Endothelial cell of umbilical vein (primary cell): ENCODE measurements at regions not wholly inside any gene's neighbourhood (a gene's known extent, or its start where the extent isn't known, plus 50 kb on each side); places are given as distances from the start of the nearest gene placed in this dataset.

ENCODE experiments used
- BruUV-seq: library from RNA; stranded (reverse); fragments of 400-500 nt; replicated peaks from 2 replicates; lab custom pipeline; 2021; lab: Mats Ljungman, UMichigan
- CTCF ChIA-PET: fragments of 300-600, 350-600 bp; sonication (Branson Sonifier 250); formaldehyde crosslinking; loops from one replicate; lab custom pipeline; 2021; ENCODE audit warnings: antibody characterized with exemption, inconsistent platforms; lab: Charles Lee
- POLR2A ChIA-PET: fragments of 300-600, 350-600 bp; sonication (Branson Sonifier 250); formaldehyde crosslinking; loops from one replicate; lab custom pipeline; 2021; ENCODE audit warnings: antibody characterized with exemption, inconsistent platforms; lab: Charles Lee
- DNase-seq: peaks from one replicate; pipeline ENCODE4 v3.0.0-alpha.2; 2011; ENCODE audit warnings: low read depth, low spot score
- FAIRE-seq: peaks from 2 replicates; lab custom pipeline; 2011; peaks lifted over from hg19 to GRCh38; lab: Jason Lieb, UNC
- H2AFZ ChIP-seq: 2 replicates; pipeline ENCODE4 v1.6.0; 2012; ENCODE audit warnings: low read depth, low read length, control low read depth, inconsistent platforms
- H3K27ac ChIP-seq: 2 replicates; pipeline ENCODE4 v1.5.1; 2011; ENCODE audit warnings: low read depth, mild to moderate bottlenecking, control low read depth, low read length, moderate library complexity; ENCODE audit not compliant: insufficient read depth
- H3K27me3 ChIP-seq, 2 experiments: 2 replicates each; pipeline versions ENCODE4 v1.6.0 to v1.6.1; 2011; ENCODE audit warnings: low read length in 2 of 2, mixed read lengths in 1 of 2; ENCODE audit not compliant: control insufficient read depth in 2 of 2, insufficient read depth in 2 of 2
- H3K36me3 ChIP-seq, 2 experiments: 2 replicates in 1 of 2; 3 replicates in 1 of 2; pipeline ENCODE4 v1.5.1; 2011; ENCODE audit warnings: low read length in 2 of 2, mild to moderate bottlenecking in 1 of 2, moderate library complexity in 1 of 2; ENCODE audit not compliant: control insufficient read depth in 2 of 2, insufficient read depth in 2 of 2; ENCODE audit errors: extremely low read depth in 1 of 2
- H3K4me1 ChIP-seq: 3 replicates; pipeline ENCODE4 v1.5.1; 2011; ENCODE audit warnings: mild to moderate bottlenecking, low read length; ENCODE audit not compliant: control insufficient read depth, insufficient read depth; ENCODE audit errors: extremely low read depth
- H3K4me2 ChIP-seq: 2 replicates; pipeline ENCODE4 v1.6.1; 2011; ENCODE audit warnings: low read length, control low read depth, mixed read lengths; ENCODE audit not compliant: insufficient read depth
- H3K4me3 ChIP-seq, 3 experiments: fragments of 200-600 bp in 1 of 3; sonication (generic), shearing (Covaris generic) in 1 of 3; replicated peaks in 1 of 3; 2 replicates each; pipeline ENCODE4 v1.5.1; 2011 to 2016; ENCODE audit warnings: control low read depth in 3 of 3, low read length in 3 of 3, mild to moderate bottlenecking in 2 of 3, inconsistent platforms in 1 of 3, low read depth in 1 of 3, moderate library complexity in 1 of 3; ENCODE audit not compliant: insufficient read depth in 1 of 3
- H3K79me2 ChIP-seq: 2 replicates; pipeline ENCODE4 v1.6.0; 2012; ENCODE audit warnings: low read length, inconsistent platforms; ENCODE audit not compliant: control insufficient read depth, insufficient read depth
- H3K9ac ChIP-seq: replicated peaks from 2 replicates; pipeline ENCODE3; 2011; ENCODE audit warnings: low read length, control low read depth; ENCODE audit not compliant: insufficient read depth; ENCODE audit errors: extremely low read depth
- H3K9me1 ChIP-seq: replicated peaks from 3 replicates; pipeline ENCODE4 v1.6.0; 2011; ENCODE audit warnings: mild to moderate bottlenecking, low read length; ENCODE audit not compliant: control insufficient read depth, insufficient read depth; ENCODE audit errors: extremely low read depth
- H3K9me3 ChIP-seq: replicated peaks from 2 replicates; pipeline ENCODE4 v1.5.1; 2012; ENCODE audit warnings: low read length, inconsistent platforms; ENCODE audit not compliant: control insufficient read depth, insufficient read depth
- H4K20me1 ChIP-seq: replicated peaks from 2 replicates; pipeline ENCODE3; 2011; ENCODE audit warnings: mild to moderate bottlenecking, low read length; ENCODE audit not compliant: control insufficient read depth, insufficient read depth; ENCODE audit errors: extremely low read depth
- EZH2 ChIP-seq: IDR thresholded peaks from 2 replicates; pipeline ENCODE4 v1.6.1; 2012; ENCODE audit warnings: borderline replicate concordance, low read depth, mild to moderate bottlenecking, moderate library complexity, low read length, inconsistent platforms; ENCODE audit not compliant: severe bottlenecking
- FOS ChIP-seq: IDR thresholded peaks from 2 replicates; pipeline ENCODE4 v1.6.1; 2011; ENCODE audit warnings: mild to moderate bottlenecking, low read length, moderate library complexity, borderline replicate concordance; ENCODE audit not compliant: insufficient read depth
- GATA2 ChIP-seq: IDR thresholded peaks from 2 replicates; pipeline ENCODE4 v1.7.0; 2011; ENCODE audit warnings: low read depth, mild to moderate bottlenecking, moderate library complexity, mixed read lengths, low read length; ENCODE audit not compliant: insufficient read length, insufficient read depth
- MYC ChIP-seq: IDR thresholded peaks from one replicate; pipeline ENCODE4 v1.6.1; 2011; ENCODE audit warnings: mild to moderate bottlenecking, low read depth, low read length
- POLR2A ChIP-seq: IDR thresholded peaks from 2 replicates; pipeline ENCODE4 v1.6.1; 2012; ENCODE audit warnings: low read depth, mild to moderate bottlenecking, control low read depth, low read length
- dilution Hi-C: fragments of 300-500 bp; cut with MboI; formaldehyde crosslinking; loops from one replicate; pipeline ENCODE4 v1.15.0; 2019; ENCODE audit warnings: low sequenced_read_pairs; ENCODE audit not compliant: extremely low pct_ligation_motif_present
- intact Hi-C: fragments of 100-400 bp; cut with micrococcal nuclease; formaldehyde crosslinking; loops from one replicate; pipeline ENCODE4 v1.10.0; 2022
- TF ChIP-seq, protein P1 (sequence below): IDR thresholded peaks from 2 replicates; pipeline ENCODE4 v1.6.1; 2011; ENCODE audit not compliant: insufficient read depth, insufficient read length
- TF ChIP-seq, protein P2 (sequence below), 2 donors: IDR thresholded peaks; 1 replicate in 1 of 2; 2 replicates in 1 of 2; pipeline ENCODE4 v1.5.1; 2011; ENCODE audit warnings: low read length in 2 of 2, mild to moderate bottlenecking in 2 of 2, moderate library complexity in 2 of 2, control low read depth in 1 of 2, inconsistent platforms in 1 of 2, low read depth in 1 of 2; ENCODE audit not compliant: insufficient read depth in 1 of 2; ENCODE audit errors: extremely low read depth in 1 of 2

DNA sequence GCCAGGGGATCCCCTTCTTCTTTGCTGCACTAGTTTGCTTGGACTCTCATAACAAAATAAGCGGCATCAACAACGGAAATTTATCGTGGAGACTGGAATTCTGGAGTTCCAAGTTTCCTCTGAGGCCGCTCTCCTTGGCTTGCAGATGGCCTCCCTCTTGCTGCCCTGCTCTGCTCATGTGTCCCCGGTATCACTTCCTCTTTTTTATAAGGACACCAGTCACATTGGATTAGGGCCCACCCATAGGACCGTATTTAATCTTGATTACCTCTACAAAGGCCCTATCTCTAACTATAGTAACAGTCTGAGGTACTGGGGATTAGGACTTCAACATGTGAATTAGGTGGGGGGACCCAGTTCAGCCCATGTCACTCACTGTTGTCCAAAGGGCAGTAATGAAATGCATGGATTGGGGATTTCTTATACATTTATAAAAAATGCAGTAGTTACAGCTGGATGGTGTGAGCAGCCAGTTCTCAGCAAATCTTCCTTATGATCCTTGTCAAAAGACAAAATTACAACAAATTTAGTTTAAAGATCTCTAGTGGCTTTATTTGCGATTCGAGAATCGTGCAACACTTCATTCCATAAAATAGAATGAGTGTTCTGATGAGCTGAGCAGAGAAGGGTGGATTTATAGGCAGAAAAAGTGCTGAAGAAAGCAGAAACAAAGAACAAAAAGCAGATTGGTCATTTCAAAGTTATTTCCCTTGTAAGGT, 59.3 kb upstream of the AKAP12 start:
- H3K9ac ChIP-seq = no peak overlapping the region
- no peak for DNase-seq
- intact Hi-C loops (no loop called here), dilution Hi-C loops (no loop called here)
- no peaks in the 10 kb centered on the region for H3K79me2 ChIP-seq
- H3K9me1 ChIP-seq = no peaks in the 10 kb centered on the region
- no peaks in the 10 kb centered on the region for H3K9me3 ChIP-seq
- ChIA-PET CTCF (interaction anchor here (1.4 to 1.5 kb wide), 3 partner anchors 9 to 144 kb away, joined by 4 to 9 read pairs (median 4); no protein-coding TSS in a partner anchor), POLR2A (no interaction called here)
- TF ChIP-seq EZH2 (no peak), MYC (no peak), FOS (no peak), GATA2 (no peak), POLR2A (no peak)
- TF ChIP-seq, protein P1, sequence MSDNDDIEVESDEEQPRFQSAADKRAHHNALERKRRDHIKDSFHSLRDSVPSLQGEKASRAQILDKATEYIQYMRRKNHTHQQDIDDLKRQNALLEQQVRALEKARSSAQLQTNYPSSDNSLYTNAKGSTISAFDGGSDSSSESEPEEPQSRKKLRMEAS = no peak
- TF ChIP-seq, protein P2, sequence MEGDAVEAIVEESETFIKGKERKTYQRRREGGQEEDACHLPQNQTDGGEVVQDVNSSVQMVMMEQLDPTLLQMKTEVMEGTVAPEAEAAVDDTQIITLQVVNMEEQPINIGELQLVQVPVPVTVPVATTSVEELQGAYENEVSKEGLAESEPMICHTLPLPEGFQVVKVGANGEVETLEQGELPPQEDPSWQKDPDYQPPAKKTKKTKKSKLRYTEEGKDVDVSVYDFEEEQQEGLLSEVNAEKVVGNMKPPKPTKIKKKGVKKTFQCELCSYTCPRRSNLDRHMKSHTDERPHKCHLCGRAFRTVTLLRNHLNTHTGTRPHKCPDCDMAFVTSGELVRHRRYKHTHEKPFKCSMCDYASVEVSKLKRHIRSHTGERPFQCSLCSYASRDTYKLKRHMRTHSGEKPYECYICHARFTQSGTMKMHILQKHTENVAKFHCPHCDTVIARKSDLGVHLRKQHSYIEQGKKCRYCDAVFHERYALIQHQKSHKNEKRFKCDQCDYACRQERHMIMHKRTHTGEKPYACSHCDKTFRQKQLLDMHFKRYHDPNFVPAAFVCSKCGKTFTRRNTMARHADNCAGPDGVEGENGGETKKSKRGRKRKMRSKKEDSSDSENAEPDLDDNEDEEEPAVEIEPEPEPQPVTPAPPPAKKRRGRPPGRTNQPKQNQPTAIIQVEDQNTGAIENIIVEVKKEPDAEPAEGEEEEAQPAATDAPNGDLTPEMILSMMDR (IDR thresholded peaks at IDR 0.05; ENCODE audit: extremely low read depth in 1 of 2, insufficient read depth in 1 of 2, low read depth in 1 of 2, low read length in 2 of 2) = no peak
- no TSS peak for BruUV-seq
- H3K4me2 ChIP-seq = no peak overlapping the region
- no peak overlapping the region for H2AFZ ChIP-seq
- FAIRE-seq = no peak
- H3K36me3 ChIP-seq = no peaks in the 10 kb centered on the region
- no peaks in the 10 kb centered on the region for H3K27me3 ChIP-seq
- no peak overlapping the region for H3K27ac ChIP-seq
- no peaks in the 10 kb centered on the region for H4K20me1 ChIP-seq
- no peaks in the 10 kb centered on the region for H3K4me1 ChIP-seq
- no peak overlapping the region for H3K4me3 ChIP-seq
